Fibroblast of lung (primary cell): ENCODE measurements at regions not wholly inside any gene's neighbourhood (a gene's known extent, or its start where the extent isn't known, plus 50 kb on each side); places are given as distances from the start of the nearest gene placed in this dataset.

Experiments
- DNase-seq, 2 donors: peaks; one replicate each; pipeline versions ENCODE4 v3.0.0 to v3.0.0-alpha.2; 2010; ENCODE audit warnings: low read depth in 2 of 2
- H2AFZ ChIP-seq: 2 replicates; pipeline ENCODE4 v1.5.1; 2012; ENCODE audit warnings: low read length, control low read depth, inconsistent platforms
- H3K27ac ChIP-seq: 2 replicates; pipeline ENCODE4 v1.5.1; 2011; ENCODE audit warnings: low read length, control low read depth; ENCODE audit not compliant: insufficient read depth
- H3K27me3 ChIP-seq: 2 replicates; pipeline ENCODE4 v1.5.1; 2011; ENCODE audit warnings: mild to moderate bottlenecking, low read length; ENCODE audit not compliant: control insufficient read depth, insufficient read depth
- H3K36me3 ChIP-seq: 2 replicates; pipeline ENCODE4 v1.5.1; 2011; ENCODE audit warnings: low read length; ENCODE audit not compliant: control insufficient read depth, insufficient read depth
- H3K4me1 ChIP-seq: 2 replicates; pipeline ENCODE4 v1.5.1; 2011; ENCODE audit warnings: low read length; ENCODE audit not compliant: control insufficient read depth, insufficient read depth; ENCODE audit errors: extremely low read depth
- H3K4me2 ChIP-seq: 2 replicates; pipeline ENCODE4 v1.5.1; 2011; ENCODE audit warnings: low read length, control low read depth; ENCODE audit not compliant: insufficient read depth; ENCODE audit errors: extremely low read depth
- H3K4me3 ChIP-seq, 4 experiments: fragments of 200-600 bp in 1 of 4; sonication (generic) in 1 of 4; replicated peaks in 1 of 4; 2 replicates each; pipeline ENCODE4 v1.5.1; 2011 to 2016; ENCODE audit warnings: low read length in 4 of 4, low read depth in 3 of 4, mild to moderate bottlenecking in 3 of 4, control low read depth in 2 of 4, inconsistent platforms in 1 of 4, mixed read lengths in 1 of 4; ENCODE audit not compliant: insufficient read depth in 1 of 4; ENCODE audit errors: control extremely low read depth in 1 of 4
- H3K79me2 ChIP-seq: 2 replicates; pipeline ENCODE4 v1.5.1; 2012; ENCODE audit warnings: mild to moderate bottlenecking, low read length, inconsistent platforms; ENCODE audit not compliant: control insufficient read depth, insufficient read depth
- H3K9ac ChIP-seq: 2 replicates; pipeline ENCODE4 v1.5.1; 2011; ENCODE audit warnings: mild to moderate bottlenecking, low read length, control low read depth; ENCODE audit not compliant: insufficient read depth
- H3K9me3 ChIP-seq: 2 replicates; pipeline ENCODE4 v1.5.1; 2012; ENCODE audit warnings: low read depth, low read length; ENCODE audit not compliant: control insufficient read depth, insufficient read depth
- H4K20me1 ChIP-seq: 2 replicates; pipeline ENCODE4 v1.5.1; 2011; ENCODE audit warnings: low read length; ENCODE audit not compliant: control insufficient read depth, insufficient read depth; ENCODE audit errors: extremely low read depth
- CTCF ChIP-seq, 2 donors: IDR thresholded peaks in 1 of 2; conservative IDR thresholded peaks in 1 of 2; 1 replicate in 1 of 2; 2 replicates in 1 of 2; pipeline ENCODE4 v1.5.1; 2011 to 2012; ENCODE audit warnings: low read length in 2 of 2, control low read depth in 1 of 2, inconsistent platforms in 1 of 2, low read depth in 1 of 2, mild to moderate bottlenecking in 1 of 2
- EZH2 ChIP-seq: IDR thresholded peaks from 2 replicates; pipeline ENCODE4 v1.5.1; 2012; ENCODE audit warnings: low read length, control low read depth, mild to moderate bottlenecking; ENCODE audit errors: missing control alignments

- Histone ChIP-seq H3K4me3 (no peak overlapping the region), H3K27ac (no peak overlapping the region), H4K20me1 (no peaks in the 10 kb centered on the region), H3K4me1 (no peaks in the 10 kb centered on the region), H3K27me3 (no peaks in the 10 kb centered on the region), H3K9me3 (no peaks in the 10 kb centered on the region), H2AFZ (no peak overlapping the region), H3K79me2 (no peaks in the 10 kb centered on the region), H3K9ac (no peak overlapping the region), H3K4me2 (no peak overlapping the region), H3K36me3 (no peaks in the 10 kb centered on the region)
- TF ChIP-seq EZH2: no peak
- no peak for TF ChIP-seq CTCF (conservative IDR thresholded peaks at IDR 0.05 in 1 of 2, IDR thresholded peaks at IDR 0.05 in 1 of 2; ENCODE audit: low read depth in 1 of 2, low read length in 2 of 2)
- DNase-seq: no peak
Measured at GRCh38 chr5:164255598-164256213, 750.3 kb downstream of the MAT2B start.

- no peaks in the 10 kb centered on the region for H4K20me1 ChIP-seq
- H3K4me3 ChIP-seq: no peak overlapping the region
- no peak overlapping the region for H2AFZ ChIP-seq
- H3K4me1 ChIP-seq: no peaks in the 10 kb centered on the region
- no peaks in the 10 kb centered on the region for H3K9me3 ChIP-seq
- DNase-seq: peak in 1 of 2 donors; percentile 57
- H3K4me2 ChIP-seq: no peak overlapping the region
- H3K27me3 ChIP-seq: no peaks in the 10 kb centered on the region
- H3K79me2 ChIP-seq: no peaks in the 10 kb centered on the region
- no peak overlapping the region for H3K27ac ChIP-seq
- H3K36me3 ChIP-seq: no peaks in the 10 kb centered on the region
- no peak overlapping the region for H3K9ac ChIP-seq
- no peak for TF ChIP-seq EZH2
- no peak for TF ChIP-seq CTCF (conservative IDR thresholded peaks at IDR 0.05 in 1 of 2, IDR thresholded peaks at IDR 0.05 in 1 of 2; ENCODE audit: low read depth in 1 of 2, low read length in 2 of 2)
Measured at GRCh38 chr5:164256351-164256750, 750.9 kb downstream of the MAT2B start.

GRCh38 chr5:164256954-164257353, 751.5 kb downstream of the MAT2B start:
- Histone ChIP-seq H3K9ac (no peak overlapping the region), H3K4me2 (no peak overlapping the region), H3K4me1 (no peaks in the 10 kb centered on the region), H3K9me3 (no peaks in the 10 kb centered on the region), H3K27ac (no peak overlapping the region), H3K27me3 (no peaks in the 10 kb centered on the region), H3K79me2 (no peaks in the 10 kb centered on the region), H3K4me3 (no peak overlapping the region), H2AFZ (no peak overlapping the region), H3K36me3 (no peaks in the 10 kb centered on the region), H4K20me1 (no peaks in the 10 kb centered on the region)
- TF ChIP-seq CTCF (conservative IDR thresholded peaks at IDR 0.05 in 1 of 2, IDR thresholded peaks at IDR 0.05 in 1 of 2; ENCODE audit: low read depth in 1 of 2, low read length in 2 of 2) (no peak), EZH2 (no peak)
- no peak for DNase-seq
